ENCODE measurements at regions not wholly inside any gene's neighbourhood (a gene's known extent, or its start where the extent isn't known, plus 50 kb on each side); places are given as distances from the start of the nearest gene placed in this dataset.

DNA sequence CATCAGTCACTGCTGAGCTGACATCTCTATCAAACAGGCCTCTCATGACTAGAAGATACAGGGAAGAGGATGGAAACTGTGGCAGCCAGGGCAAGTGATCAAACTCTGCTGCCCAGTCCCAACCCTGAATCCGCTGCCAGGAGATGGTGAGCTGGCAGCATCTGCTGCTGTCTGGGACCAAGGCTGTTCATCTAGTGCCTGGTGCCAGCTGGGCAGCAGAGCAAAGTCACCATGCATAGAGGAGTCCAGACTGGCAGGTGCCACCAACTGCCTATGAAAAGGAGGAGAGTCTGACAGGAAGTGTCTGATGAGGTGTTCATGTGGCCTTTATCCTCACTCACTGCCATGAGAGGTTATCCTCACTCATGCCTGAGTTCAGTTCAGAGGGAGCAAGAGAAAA, 518.9 kb downstream of the MID1IP1 start:
- Histone ChIP-seq H3T11ph (ENCODE audit: low read length) (no peak overlapping the region), H2BK120ac (ENCODE audit: low read depth, low read length, poor library complexity, severe bottlenecking) (no peak overlapping the region), H4K91ac (ENCODE audit: insufficient read length, low read depth, low read length) (no peak overlapping the region), H2BK5ac (ENCODE audit: insufficient read length, low read length) (no peak overlapping the region), H3K9me3 (ENCODE audit: control insufficient read depth, low read depth, low read length) (no peaks in the 10 kb centered on the region), H3K79me1 (ENCODE audit: insufficient read depth, low read depth, low read length, poor library complexity, severe bottlenecking) (no peaks in the 10 kb centered on the region), H4K5ac (ENCODE audit: insufficient read length, low read depth, low read length) (no peak overlapping the region), H3K4me2 (ENCODE audit: insufficient read depth, insufficient read length, low read length) (no peak overlapping the region), H3K9ac (ENCODE audit: extremely low read depth, insufficient read length, low read length) (no peak overlapping the region), H3K23me2 (ENCODE audit: insufficient read length, low read depth, low read length, poor library complexity, severe bottlenecking) (no peaks in the 10 kb centered on the region), H3K27me3 (ENCODE audit: insufficient read depth, low read length) (no peaks in the 10 kb centered on the region), H3K14ac (ENCODE audit: insufficient read depth, low read length) (no peak overlapping the region), H3K4me1 (ENCODE audit: insufficient read depth, low read length) (no peaks in the 10 kb centered on the region), H3K79me2 (ENCODE audit: insufficient read depth, low read length) (no peaks in the 10 kb centered on the region), H4K8ac (replicated peaks; ENCODE audit: insufficient read length, low read depth, low read length) (no peak overlapping the region), H2AK5ac (ENCODE audit: insufficient read length, low read length) (no peak overlapping the region), H3K56ac (ENCODE audit: insufficient read length, low read depth, low read length) (no peak overlapping the region), H3K4ac (ENCODE audit: low read depth, low read length) (no peak overlapping the region), H2AFZ (ENCODE audit: low read length) (no peak overlapping the region), H3K27ac (ENCODE audit: insufficient read length, low read depth, low read length) (no peak overlapping the region), H3K18ac (ENCODE audit: insufficient read length, low read depth, low read length) (no peak overlapping the region), H2BK15ac (ENCODE audit: low read depth, low read length) (no peak overlapping the region), H2BK12ac (ENCODE audit: insufficient read length, low read depth, low read length) (no peak overlapping the region), H4K20me1 (ENCODE audit: control insufficient read depth, insufficient read depth, insufficient read length) (no peaks in the 10 kb centered on the region), H2BK20ac (ENCODE audit: low read depth, low read length, poor library complexity, severe bottlenecking) (no peak overlapping the region), H3K23ac (ENCODE audit: insufficient read length, low read depth, low read length) (no peak overlapping the region)
- peaks cover 68 to 71% of the 10 kb centered on the region in 2 experiments for H3K9me3 Mint-ChIP-seq
- WGBS (ENCODE audit: extremely low coverage, insufficient read length, low lambda C conversion rate): no CpG with 5 or more reads among the region's 1 CpG
- no peak for DNase-seq
- TF ChIP-seq, protein P1, sequence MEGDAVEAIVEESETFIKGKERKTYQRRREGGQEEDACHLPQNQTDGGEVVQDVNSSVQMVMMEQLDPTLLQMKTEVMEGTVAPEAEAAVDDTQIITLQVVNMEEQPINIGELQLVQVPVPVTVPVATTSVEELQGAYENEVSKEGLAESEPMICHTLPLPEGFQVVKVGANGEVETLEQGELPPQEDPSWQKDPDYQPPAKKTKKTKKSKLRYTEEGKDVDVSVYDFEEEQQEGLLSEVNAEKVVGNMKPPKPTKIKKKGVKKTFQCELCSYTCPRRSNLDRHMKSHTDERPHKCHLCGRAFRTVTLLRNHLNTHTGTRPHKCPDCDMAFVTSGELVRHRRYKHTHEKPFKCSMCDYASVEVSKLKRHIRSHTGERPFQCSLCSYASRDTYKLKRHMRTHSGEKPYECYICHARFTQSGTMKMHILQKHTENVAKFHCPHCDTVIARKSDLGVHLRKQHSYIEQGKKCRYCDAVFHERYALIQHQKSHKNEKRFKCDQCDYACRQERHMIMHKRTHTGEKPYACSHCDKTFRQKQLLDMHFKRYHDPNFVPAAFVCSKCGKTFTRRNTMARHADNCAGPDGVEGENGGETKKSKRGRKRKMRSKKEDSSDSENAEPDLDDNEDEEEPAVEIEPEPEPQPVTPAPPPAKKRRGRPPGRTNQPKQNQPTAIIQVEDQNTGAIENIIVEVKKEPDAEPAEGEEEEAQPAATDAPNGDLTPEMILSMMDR (conservative IDR thresholded peaks at IDR 0.05): no peak
- peaks cover 0 to 3% (median 2%) of the 10 kb centered on the region in 3 experiments; a peak in 3 of 7 replicates for H3K36me3 Mint-ChIP-seq (ENCODE audit: insufficient read depth in 1 of 3, low read depth in 3 of 3)
- no peaks in the 10 kb centered on the region for H3K4me1 Mint-ChIP-seq
- no peak overlapping the region for H3K4me3 Mint-ChIP-seq
- H3K27me3 Mint-ChIP-seq (ENCODE audit: low read depth): peaks cover 2% of the 10 kb centered on the region
- H3K27ac Mint-ChIP-seq: no peak overlapping the region

Measured in H9 (cell line).